GM18508 (cell line): ENCODE measurements at regions not wholly inside any gene's neighbourhood (a gene's known extent, or its start where the extent isn't known, plus 50 kb on each side); places are given as distances from the start of the nearest gene placed in this dataset.
"Not testable (repeated sequence)": the region's sequence is repeated elsewhere in the genome, so short reads cannot be mapped to it uniquely, and the experiment has no call there.

Experiments
- ATAC-seq: cut with Tn5 transposase; IDR thresholded peaks from one replicate; pipeline ENCODE4 v1.9.1; 2021; ENCODE audit warnings: moderate number of reproducible peaks; ENCODE audit not compliant: insufficient read depth, unreplicated experiment

DNA sequence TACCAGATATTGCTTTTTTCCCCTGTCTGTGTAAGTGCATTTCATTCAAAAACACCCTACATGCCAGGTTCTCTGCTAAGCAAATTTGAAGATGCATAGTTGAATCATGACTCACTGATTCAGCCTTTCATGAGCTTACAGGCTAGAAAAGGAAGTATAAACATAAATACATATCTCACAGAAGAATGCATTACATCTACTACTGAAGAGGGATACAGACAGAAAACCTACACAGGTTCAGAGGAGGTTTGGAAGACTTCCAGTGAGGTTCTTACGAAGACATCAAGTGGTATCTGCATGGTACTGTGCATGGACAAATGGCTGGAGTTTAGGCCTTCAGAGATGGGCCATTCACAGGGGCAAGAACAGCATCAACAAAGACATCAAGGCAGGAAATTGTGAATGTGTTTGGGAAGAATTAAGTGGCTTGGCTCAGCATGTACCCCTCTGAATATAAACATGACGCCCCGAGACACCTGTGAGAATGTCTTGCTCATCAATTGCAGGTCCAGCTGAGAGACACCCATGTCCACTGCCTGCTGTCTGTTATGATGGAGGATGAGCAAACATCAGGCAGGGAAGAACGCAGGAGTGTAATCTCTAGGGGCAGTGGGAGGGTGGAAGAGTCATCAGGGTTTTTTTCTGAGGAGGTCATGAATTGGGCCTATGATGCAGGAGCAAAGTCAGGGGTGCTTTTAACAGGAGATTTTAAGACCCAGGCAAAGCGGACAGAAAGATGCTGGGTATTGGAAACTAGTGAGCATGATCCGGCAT is 105.1 kb upstream of the GALNT15 start:
- no peak for ATAC-seq

DNA sequence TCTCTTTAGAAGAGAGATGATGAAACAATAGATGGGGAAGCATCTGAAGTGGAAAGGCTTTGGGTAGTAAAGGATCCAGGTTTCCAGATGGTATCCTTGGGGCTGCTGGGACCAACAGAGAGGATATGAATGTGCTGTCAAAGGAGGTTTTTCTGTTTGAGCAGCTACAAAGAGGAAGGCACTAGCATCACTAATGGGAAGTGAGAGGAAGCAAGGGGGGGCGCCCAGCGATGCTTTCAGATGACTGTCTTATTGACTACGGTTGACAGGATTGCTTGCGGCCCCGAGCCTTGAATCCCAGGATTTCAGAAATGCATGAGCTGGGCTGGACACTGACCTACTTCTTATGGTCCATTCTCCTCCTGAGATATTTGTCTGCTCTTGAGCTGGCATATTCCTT is 103.8 kb upstream of the GALNT15 start:
- ATAC-seq, result no peak

DNA sequence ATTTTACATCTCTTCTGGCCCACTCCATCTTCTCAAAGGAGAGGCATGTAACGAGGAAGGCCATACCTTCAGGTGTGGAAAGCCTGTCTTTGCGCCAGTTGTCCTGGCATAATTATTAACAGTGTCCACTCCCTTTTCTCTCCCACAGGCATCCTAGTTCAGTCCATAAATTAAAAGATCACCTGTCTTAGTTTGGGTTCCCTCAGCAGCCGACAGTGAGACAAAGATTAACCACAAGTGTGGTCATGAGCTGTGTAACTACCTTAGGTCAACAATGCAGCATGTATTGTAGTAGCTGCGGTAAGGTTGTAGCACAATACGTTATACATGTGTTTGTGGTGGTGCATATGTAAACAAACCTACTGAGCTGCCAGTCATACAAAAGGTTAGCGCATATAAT is 103.3 kb upstream of the GALNT15 start:
- ATAC-seq, result no peak

DNA sequence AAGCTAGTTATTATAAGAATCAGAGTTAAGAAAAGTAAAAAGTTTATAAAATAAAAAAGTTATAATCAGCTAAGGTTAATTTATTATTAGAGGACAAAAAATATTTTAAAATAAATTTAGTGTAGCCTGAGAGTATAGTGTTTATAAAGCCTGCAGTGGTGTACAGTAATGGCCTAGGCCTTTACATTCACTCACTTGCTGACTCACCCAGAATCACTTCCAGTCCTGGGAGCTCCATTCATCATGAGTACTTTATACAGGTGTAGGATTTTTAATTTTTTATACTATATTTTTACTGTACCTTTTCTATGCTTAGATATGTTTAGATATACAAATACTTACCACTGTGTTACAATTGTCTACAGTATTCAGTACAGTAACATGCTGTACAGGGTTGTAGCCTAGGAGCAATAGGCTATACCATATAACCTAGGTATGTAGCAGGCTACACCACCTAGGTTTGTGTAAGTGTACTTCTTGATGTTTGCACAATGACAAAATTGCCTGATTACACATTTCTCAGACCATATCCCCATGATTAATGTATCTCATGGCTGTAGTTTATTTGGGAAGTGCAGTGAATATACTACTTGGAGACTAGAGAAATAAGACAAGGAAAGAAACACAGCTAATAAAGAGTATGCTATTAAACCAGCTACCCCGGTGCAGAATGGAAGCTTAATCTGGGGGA is 101.9 kb upstream of the GALNT15 start:
- no peak for ATAC-seq

DNA sequence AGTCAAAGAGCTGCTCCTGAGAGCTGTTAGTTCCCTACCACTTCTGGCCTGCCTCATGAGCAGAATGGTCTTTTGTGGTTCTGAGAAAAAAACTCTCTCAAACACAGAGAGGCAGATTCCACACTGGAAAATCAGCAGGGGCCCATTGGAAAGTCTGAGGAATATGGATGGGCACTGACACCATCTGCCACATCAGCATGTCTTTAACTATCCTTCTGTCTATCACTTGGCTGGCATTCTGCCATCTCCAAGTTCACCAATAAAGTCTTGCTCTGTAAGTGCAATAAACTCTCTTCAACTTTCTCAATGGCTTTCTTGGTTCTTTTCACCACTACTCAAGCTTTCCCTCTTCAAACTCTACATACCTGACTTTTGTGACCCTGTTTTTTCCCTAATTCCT is 101.3 kb upstream of the GALNT15 start:
- no peak for ATAC-seq

DNA sequence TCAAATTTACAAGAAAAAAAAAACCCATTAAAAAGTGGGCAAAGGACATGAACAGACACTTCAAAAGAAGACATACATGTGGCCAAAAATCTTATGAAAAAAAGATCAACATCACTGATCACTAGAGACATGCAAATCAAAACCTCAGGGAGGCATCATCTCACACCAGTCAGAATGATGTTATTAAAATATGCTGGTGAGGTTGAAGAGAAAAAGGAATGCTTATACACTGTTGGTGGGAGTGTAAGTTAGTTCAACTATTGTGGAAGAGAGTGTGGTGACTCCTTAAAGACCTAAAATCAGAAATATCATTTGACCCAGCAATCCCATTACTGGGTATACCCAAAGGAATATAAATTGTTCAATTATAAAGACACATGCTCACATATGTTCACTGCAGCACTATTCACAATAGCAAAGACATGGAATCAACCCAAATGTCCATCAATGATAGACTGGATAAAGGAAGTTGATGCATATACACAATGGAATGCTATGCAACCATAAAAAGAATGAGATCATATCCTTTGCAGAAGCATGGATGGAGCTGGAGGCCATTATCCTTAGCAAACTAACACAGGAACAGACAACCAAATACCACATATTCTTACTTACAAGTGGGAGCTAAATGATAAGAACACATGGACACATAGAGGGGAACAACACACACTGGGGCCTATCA is 100.3 kb upstream of the GALNT15 start:
- ATAC-seq, result not testable (repeated sequence)

DNA sequence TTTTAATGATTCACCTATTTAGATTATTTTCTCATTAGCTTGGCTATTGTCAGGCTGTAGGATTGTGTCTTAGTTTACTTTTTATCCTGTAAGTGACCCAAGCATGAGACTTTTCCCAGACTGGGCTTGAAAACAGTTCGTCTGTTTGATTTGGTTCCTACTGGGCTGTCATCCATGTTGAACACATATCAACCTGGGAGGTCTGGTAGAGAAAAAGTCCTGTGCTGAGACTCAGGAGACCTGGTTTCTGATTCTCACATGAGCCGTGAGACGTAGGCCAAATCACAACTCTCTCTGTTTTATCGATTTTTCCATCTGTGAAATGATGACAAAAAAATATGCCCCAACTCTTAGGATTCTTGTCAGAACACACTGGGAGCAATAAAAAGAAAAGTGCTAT is 98.8 kb upstream of the GALNT15 start:
- ATAC-seq, result no peak

DNA sequence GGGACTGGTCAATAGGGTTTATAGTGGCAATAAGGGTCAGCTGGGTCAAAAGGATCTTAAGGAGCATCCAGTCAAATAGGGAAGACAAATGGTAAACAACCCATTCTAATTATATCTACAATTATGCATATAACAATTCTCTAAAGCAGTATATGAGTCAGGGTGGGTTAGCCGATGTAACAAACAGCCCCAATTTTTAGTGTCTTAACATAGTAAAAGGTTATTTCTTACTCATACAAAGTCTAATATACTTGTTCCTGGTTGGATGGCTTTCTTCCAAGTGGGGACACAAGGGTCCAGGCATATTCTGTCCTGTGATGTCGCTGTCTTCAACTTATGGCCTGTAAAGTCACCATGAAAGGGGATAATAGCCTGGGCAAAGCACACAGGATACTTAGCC is 97.9 kb upstream of the GALNT15 start:
- no peak for ATAC-seq

DNA sequence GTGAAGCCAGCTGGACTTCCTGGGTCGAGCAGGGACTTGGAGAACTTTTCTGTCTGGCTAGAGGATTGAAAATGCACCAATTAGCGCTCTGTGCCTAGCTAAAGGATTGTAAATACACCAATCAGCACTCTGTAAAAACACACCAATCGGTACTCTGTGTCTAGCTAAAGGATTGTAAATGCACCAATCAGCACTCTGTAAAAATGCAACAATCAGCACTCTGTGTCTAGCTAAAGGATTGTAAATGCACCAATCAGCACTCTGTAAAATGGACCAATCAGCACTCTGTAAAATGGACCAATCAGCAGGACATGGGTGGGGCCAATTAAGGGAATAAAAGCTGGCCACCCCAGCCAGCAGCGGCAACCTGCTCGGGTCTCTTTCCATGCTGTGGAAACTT is 97.3 kb upstream of the GALNT15 start:
- not testable (repeated sequence) for ATAC-seq

DNA sequence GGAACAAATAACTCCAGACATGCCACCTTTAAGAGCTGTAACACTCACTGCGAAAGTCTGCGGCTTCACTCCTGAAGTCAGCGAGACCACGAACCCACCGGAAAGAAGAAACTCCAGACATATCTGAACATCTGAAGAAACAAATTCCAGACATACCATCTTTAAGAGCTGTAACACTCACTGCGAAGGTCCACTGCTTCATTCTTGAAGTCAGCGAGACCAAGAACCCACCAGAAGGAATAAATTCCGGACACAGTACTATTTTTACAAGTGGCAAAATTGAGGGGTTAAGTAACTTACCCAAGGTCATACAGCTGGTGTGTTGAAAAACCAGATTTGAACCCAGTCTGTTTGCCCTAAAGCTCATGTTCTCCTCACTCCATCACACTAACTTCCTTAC is 96.8 kb upstream of the GALNT15 start:
- not testable (repeated sequence) for ATAC-seq

DNA sequence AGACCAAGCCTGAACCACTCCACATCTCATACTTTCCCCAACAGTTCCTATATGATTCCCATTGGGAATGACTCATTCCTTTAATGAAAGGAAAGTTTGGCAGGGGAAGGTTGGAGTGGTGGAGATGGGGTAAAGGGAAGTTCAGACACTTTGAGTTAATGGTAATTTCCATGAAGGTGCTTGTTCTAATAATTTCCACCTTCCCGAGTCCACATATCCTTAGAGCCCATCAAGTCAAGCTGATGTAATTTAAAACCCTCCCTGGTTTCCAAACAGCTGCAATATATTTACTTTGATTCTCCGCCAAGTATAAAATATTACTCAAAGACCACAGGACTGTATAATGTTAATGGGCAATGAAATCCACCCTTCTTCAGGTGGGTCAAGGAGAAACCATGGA is 95.0 kb upstream of the GALNT15 start:
- no peak for ATAC-seq

DNA sequence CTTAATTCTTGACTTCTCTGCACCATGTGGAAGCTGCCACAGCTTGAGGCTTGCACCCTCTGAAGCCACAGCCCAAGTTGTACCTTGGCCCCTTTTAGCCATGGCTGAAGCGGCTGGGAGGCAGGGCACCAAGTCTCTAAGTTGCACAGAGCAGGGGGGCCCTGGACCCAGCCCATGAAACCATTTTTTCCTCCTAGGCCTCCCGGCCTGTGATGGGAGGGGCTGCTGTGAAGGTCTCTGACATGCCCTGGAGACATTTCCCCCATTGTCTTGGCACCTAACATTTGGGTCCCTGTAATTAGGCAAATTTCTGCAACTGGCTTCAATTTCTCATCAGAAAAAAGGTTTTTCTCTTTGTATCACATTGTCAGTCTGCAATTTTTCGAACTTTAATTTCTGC is 92.8 kb upstream of the GALNT15 start:
- no peak for ATAC-seq

DNA sequence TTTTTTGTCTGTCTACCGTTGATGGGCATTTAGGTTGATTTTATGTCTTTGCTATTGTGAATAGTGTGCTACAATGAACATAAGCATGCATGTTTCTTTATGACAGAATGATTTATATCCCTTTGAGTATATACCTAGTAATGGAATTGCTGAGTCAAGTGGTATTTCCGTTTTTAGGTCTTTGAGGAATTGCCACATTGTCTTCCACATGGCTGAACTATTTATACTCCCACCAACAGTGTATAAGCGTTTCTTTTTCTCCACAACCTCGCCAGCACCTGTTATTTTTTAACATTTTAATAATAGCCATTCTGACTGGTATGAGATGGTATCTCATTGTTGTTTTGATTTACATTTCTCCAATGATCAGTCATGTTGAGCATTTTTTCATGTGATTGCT is 89.6 kb upstream of the GALNT15 start:
- no peak for ATAC-seq

DNA sequence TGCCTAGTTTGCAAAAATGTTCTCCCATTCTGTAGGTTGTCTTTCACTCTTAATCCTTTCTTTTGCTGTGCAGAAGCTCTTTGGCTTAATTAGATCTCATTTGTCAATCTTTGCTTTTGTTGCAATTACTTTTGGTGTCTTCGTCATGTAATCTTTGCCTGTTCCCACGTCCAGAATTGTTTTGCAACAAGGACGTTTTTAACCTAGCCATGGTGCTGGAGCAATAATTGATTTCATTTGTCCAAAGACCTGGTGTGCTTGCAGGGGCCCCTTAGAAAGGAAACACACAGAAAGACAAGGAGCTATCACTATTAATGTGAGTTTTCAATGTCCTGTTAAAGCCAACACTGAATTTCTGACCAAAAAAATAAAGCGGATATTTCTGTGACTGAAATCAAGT is 89.1 kb upstream of the GALNT15 start:
- no peak for ATAC-seq

DNA sequence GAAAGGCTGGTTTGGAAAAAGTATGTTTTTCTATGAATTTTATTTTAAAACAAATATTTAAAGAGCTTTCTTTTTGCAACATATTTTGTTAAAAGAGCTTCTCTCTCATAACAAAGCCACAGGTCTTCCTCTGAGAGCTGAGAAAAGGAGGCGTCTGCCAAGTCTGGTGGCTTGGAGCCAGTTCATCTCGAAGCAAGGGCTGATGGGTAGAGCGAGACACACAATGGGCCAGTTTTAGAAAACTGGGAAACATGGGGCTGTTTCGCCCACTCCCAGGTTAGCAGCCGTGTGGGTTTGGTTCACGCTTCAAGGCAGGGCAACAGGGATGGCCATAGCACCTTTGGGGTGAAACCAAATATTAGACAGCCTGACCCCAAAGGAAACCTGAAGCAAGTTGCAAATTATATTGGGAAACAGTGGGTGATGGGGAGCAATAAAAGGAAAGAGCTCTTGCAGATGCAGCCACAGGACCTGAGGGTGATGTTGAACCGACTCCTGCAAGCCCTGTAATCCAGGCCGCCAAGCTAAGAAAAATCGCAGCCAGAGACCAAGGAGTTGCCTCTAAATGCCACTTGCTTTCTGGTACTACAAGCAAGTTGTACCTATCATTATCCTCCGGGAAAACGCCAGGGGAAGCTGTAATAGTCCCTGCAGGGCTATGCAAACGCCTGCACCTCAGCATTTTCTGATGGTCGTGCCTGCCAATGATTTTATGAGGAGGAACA is 88.4 kb upstream of the GALNT15 start:
- no peak for ATAC-seq

DNA sequence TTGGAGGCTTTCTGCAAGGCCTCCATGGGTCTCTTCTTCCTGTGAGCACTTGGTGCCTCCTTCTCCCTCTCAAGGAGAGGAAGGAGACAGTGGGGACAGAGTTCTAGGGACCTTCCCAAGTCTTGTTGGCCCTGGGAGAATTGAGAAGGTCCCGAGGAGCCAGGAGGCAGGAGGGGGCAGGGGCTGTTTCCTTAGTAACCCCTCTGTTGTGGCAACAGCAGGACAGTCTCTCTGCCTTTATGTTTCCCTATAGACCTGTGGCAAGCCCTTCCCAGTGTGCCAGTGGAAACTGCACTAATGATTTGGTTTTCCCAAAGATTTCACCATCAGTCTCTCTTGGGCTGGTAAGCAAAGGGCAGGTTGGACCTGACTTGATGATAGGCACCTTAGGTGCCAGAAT is 87.8 kb upstream of the GALNT15 start:
- no peak for ATAC-seq

DNA sequence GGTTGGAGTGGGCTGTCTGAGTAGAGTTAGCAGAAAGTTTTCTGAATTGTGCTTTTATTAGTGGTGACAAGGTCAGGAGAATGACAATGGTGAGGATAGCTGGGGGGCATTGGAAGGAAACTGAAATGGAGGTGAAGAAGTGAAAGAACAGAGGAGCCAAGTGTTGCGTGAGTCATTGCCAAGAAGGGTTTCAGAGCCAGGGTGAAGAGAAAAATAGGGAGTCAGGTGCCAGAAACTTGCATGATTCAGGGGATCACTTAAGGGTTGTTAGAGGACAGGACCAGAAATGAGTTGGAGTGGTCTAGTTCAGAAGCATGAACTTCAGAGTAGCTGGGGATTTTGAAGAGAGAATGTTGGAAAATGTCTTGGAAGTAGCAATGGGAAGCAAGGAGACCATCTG is 86.0 kb upstream of the GALNT15 start:
- ATAC-seq, result no peak

DNA sequence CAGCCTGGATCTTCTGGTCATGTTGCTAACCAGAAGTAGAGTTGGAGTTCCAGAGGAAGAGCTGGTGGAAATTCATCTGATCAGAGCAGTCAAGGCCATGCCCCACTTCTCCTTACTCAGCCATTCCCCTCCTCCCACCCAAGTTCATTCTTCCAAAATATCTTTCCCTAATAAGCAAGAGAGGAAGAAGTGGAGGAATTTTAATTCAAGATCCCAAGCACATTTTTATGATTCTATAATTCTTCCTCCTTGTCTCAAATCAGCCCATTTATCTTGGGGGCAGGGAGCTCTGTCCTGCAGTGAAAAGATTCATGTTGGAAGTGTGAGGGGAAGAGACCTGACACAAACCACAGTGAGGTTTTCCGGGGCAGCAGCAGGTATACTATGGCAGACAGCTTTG is 85.0 kb upstream of the GALNT15 start:
- no peak for ATAC-seq

DNA sequence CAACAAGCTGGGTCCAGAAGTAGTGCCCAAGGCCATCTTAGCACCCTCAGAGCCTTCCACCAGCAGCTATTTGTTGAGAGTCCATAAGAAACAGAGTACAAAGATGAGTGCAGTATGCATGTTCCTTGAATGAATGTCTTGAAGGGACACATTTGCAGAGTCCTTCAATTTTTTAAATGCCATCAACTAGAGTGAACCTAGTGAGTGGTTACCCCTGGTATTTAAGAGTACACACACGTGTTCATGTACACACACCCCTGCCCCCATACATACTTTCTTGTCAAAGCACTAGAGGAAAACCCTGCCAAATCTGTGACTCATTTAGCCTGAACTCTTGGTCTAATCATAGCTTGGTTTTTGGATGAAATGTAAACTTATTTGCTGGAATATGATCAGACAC is 84.5 kb upstream of the GALNT15 start:
- no peak for ATAC-seq

DNA sequence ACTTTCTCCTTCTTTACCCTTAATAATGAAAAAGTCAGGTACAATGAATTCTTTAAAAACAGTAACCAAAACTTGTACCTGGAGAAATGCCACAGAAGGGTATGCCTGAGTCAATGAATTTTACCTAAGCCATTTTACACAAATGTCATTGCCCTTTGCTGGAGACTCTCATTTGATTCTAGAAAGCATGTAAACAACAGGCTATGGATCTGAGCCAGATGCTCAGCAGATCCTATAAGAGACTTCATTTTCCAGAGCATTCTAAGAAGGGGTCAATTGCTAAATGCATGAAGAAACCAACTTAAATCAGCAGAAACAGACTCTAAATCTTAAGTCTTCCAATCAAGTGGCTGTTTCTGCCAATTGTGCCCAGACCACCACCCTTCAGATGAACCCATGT is 83.8 kb upstream of the GALNT15 start:
- no peak for ATAC-seq

DNA sequence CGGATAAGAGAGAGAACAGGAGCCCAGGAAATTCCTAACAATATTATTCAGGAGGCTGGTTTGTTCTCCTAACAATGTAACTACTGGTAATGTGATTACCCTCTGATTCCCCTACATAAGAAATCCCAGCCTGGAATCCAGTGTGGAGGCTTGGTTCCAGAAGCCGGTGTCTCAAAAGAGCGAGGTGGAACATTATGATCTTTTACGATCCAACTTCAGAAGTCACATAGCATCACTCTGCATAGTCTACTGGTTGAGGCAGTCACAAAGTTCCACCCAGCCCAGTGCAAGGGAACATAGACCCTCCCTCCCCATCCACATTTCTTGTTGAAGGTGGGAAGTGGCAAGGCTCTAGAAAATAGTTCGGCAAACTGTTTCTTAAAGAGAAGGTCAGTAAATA is 81.6 kb upstream of the GALNT15 start:
- no peak for ATAC-seq
